ENCODE measurements at regions not wholly inside any gene's neighbourhood (a gene's known extent, or its start where the extent isn't known, plus 50 kb on each side); places are given as distances from the start of the nearest gene placed in this dataset.

DNA sequence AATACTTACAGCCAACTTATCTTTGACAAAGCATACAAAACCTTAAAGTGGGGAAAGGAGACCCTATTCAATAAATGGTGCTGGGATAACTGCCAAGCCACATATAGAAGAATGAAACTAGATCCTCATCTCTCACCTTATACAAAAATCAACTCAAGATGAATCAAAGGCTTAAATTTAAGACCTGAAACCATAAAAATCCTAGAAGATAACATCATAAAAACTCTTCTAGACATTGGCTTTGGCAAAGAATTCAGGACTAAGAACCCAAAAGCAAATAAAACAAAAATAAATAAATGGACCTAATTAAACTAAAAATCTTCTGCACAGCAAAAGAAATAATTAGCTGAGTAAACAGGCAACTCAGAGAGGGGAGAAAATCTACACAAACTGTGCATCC, 335.6 kb upstream of the PBX1 start:
- intact Hi-C loops (cut with DNase I): no loop called here
- Histone ChIP-seq H3K27ac (no peak overlapping the region), H3K4me3 (no peak overlapping the region), H3K4me1 (no peaks in the 10 kb centered on the region), H3K27me3 (no peaks in the 10 kb centered on the region), H3K9me3 (no peaks in the 10 kb centered on the region), H3K36me3 (no peaks in the 10 kb centered on the region)
- DNase-seq (ENCODE audit: extremely low spot score in 2 of 2): no peak
- no peak for TF ChIP-seq POLR2A (IDR thresholded peaks at IDR 0.05)
- TF ChIP-seq, protein P1, sequence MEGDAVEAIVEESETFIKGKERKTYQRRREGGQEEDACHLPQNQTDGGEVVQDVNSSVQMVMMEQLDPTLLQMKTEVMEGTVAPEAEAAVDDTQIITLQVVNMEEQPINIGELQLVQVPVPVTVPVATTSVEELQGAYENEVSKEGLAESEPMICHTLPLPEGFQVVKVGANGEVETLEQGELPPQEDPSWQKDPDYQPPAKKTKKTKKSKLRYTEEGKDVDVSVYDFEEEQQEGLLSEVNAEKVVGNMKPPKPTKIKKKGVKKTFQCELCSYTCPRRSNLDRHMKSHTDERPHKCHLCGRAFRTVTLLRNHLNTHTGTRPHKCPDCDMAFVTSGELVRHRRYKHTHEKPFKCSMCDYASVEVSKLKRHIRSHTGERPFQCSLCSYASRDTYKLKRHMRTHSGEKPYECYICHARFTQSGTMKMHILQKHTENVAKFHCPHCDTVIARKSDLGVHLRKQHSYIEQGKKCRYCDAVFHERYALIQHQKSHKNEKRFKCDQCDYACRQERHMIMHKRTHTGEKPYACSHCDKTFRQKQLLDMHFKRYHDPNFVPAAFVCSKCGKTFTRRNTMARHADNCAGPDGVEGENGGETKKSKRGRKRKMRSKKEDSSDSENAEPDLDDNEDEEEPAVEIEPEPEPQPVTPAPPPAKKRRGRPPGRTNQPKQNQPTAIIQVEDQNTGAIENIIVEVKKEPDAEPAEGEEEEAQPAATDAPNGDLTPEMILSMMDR (IDR thresholded peaks at IDR 0.05): no peak
- TF ChIP-seq POLR2AphosphoS5 (IDR thresholded peaks at IDR 0.05; ENCODE audit: insufficient read depth in 1 of 2, low read depth in 1 of 2): no peak

DNA sequence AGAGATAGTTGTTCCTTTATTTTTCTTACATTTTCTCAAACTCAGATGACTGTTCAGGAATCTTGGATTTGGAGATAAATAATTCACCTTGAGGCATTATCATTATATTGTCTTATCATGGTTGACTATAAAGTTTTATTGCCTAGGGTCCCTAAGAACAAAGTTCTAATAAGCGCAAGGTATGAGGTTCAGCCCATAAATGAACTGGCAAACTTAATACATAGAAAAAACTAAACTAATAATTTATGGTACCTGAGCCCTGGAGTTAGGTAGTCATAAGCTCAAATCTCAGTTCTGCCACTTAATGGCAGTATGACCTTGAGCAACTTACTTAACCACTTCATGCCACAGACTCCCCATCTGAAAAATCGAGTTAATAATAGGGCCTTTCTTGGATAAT, 334.0 kb upstream of the PBX1 start:
- no peak for TF ChIP-seq POLR2AphosphoS5 (IDR thresholded peaks at IDR 0.05; ENCODE audit: insufficient read depth in 1 of 2, low read depth in 1 of 2)
- TF ChIP-seq, protein P1 (IDR thresholded peaks at IDR 0.05): no peak
- TF ChIP-seq POLR2A (IDR thresholded peaks at IDR 0.05): no peak
- DNase-seq (ENCODE audit: extremely low spot score in 2 of 2): no peak
- Histone ChIP-seq H3K9me3 (no peaks in the 10 kb centered on the region), H3K27ac (no peak overlapping the region), H3K27me3 (no peaks in the 10 kb centered on the region), H3K36me3 (no peaks in the 10 kb centered on the region), H3K4me3 (no peak overlapping the region), H3K4me1 (no peaks in the 10 kb centered on the region)
- intact Hi-C loops (cut with DNase I): no loop called here

DNA sequence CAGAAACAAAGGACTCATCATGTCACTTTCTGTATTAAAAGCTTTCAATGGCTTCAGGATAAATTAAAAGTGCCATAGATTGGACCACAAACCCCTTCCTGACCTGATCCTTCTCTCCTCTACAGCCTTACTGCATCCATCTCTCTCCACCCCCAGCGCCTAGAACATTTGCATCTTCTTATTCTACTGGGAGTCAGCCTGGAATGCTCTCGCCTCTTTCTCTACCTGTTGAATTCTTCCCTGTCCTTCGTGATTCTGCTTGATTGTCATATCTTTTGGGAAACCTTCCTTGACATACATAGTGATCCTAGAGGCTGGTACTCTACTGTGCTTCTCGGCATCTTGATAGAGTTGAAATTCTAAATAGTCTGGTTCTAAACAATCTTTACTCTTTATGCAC, 332.0 kb upstream of the PBX1 start:
- Histone ChIP-seq H3K4me1 (no peaks in the 10 kb centered on the region), H3K27ac (no peak overlapping the region), H3K9me3 (no peaks in the 10 kb centered on the region), H3K27me3 (no peaks in the 10 kb centered on the region), H3K4me3 (no peak overlapping the region), H3K36me3 (no peaks in the 10 kb centered on the region)
- DNase-seq (ENCODE audit: extremely low spot score in 2 of 2): no peak
- intact Hi-C loops (cut with DNase I): no loop called here
- TF ChIP-seq, protein P1 (IDR thresholded peaks at IDR 0.05): no peak
- TF ChIP-seq POLR2A (IDR thresholded peaks at IDR 0.05) (no peak), POLR2AphosphoS5 (IDR thresholded peaks at IDR 0.05; ENCODE audit: insufficient read depth in 1 of 2, low read depth in 1 of 2) (no peak)

DNA sequence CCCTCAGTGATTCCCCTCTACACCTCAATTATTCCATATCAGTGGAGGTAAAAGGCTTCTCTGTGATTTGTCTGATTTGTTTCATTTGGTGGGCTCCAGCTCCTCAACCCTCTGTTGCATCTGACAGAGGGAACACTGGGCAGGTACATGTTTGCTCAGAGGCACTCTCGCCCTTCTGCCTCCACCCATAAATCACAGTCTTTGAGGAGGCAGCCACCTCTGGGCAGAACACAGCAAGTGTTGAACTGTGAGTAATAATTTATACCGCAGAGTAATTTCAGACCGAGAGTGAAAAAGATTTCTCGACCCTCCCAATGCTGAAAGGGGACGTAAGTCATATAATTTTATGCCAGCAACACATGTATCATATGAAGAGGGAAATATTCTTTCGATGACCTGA, 330.1 kb upstream of the PBX1 start:
- H3K27ac ChIP-seq: no peak overlapping the region
- H3K9me3 ChIP-seq: no peaks in the 10 kb centered on the region
- H3K27me3 ChIP-seq: no peaks in the 10 kb centered on the region
- H3K36me3 ChIP-seq: no peaks in the 10 kb centered on the region
- intact Hi-C loops (cut with DNase I): no loop called here
- TF ChIP-seq POLR2A (IDR thresholded peaks at IDR 0.05) (no peak), POLR2AphosphoS5 (IDR thresholded peaks at IDR 0.05; ENCODE audit: insufficient read depth in 1 of 2, low read depth in 1 of 2) (no peak)
- TF ChIP-seq, protein P1 (IDR thresholded peaks at IDR 0.05): no peak
- DNase-seq (ENCODE audit: extremely low spot score in 2 of 2): no peak
- H3K4me1 ChIP-seq: no peaks in the 10 kb centered on the region
- no peak overlapping the region for H3K4me3 ChIP-seq

DNA sequence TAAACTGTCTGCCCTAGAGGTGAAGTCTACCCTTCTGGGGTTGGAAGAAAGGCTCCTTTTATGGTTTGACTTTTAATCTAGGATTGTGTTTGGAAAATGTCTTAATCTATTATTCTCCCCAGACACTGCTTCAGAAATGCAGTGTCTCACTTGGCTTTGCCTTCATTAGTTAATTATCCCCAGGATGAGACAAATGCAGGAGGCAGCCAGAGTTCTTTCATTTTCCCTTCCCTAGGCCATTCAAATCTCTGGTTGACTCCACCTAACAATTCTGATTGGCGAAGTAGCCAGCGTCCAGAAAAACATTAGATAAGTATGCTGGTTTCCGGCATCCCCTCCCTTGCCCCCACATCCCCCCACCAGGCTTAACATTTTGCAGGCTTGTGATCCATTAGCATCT, 325.8 kb upstream of the PBX1 start:
- H3K36me3 ChIP-seq: no peaks in the 10 kb centered on the region
- intact Hi-C loops (cut with DNase I): no loop called here
- no peaks in the 10 kb centered on the region for H3K9me3 ChIP-seq
- no peaks in the 10 kb centered on the region for H3K27me3 ChIP-seq
- no peak overlapping the region for H3K27ac ChIP-seq
- H3K4me3 ChIP-seq: no peak overlapping the region
- no peak for DNase-seq (ENCODE audit: extremely low spot score in 2 of 2)
- TF ChIP-seq, protein P1 (IDR thresholded peaks at IDR 0.05): no peak
- TF ChIP-seq POLR2A (IDR thresholded peaks at IDR 0.05) (no peak), POLR2AphosphoS5 (IDR thresholded peaks at IDR 0.05; ENCODE audit: insufficient read depth in 1 of 2, low read depth in 1 of 2) (no peak)
- H3K4me1 ChIP-seq: no peaks in the 10 kb centered on the region
